ENCODE measurements at regions not wholly inside any gene's neighbourhood (a gene's known extent, or its start where the extent isn't known, plus 50 kb on each side); places are given as distances from the start of the nearest gene placed in this dataset.

GRCh38 chr3:110567029-110567428 is 504.6 kb upstream of the NECTIN3 start:
- DNase-seq (ENCODE audit: low spot score): no peak
- no peak for TF ChIP-seq CTCF (IDR thresholded peaks at IDR 0.05)
- Histone ChIP-seq H3K27ac (no peak overlapping the region), H3K4me3 (no peak overlapping the region)

GRCh38 chr3:110568246-110568645 is 503.4 kb upstream of the NECTIN3 start:
- DNase-seq (ENCODE audit: low spot score): no peak
- TF ChIP-seq CTCF (IDR thresholded peaks at IDR 0.05): no peak
- Histone ChIP-seq H3K27ac (no peak overlapping the region), H3K4me3 (no peak overlapping the region)

- no peak overlapping the region for H3K27ac ChIP-seq
- H3K4me3 ChIP-seq: no peak overlapping the region
- no peak for TF ChIP-seq CTCF (IDR thresholded peaks at IDR 0.05)
- no peak for DNase-seq (ENCODE audit: low spot score)
These were observed 502.5 kb upstream of the NECTIN3 start for GRCh38 chr3:110569073-110569472.

- no peak for DNase-seq (ENCODE audit: low spot score)
These were observed 495.9 kb upstream of the NECTIN3 start for GRCh38 chr3:110575702-110576101.

DNA sequence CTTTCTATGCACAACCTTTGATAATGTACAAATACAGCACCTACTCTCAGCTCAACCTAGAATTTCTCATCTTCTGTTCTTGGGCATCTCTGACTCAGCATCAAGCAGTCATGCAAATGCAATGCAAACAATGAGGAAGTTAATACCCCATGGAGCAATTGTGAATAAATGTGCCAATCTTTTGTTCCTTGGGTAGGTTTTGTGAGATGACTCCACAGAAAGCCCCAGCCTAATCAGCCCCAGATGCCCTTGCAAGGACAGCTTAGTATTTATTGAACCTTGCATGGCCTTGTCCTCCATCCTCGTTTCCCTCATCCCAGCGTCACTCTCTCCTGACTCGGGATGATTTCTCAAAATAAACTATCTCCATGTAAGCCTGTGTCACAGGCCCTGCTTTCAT is 494.7 kb upstream of the NECTIN3 start:
- no peak for DNase-seq (ENCODE audit: low spot score)
- H3K27ac ChIP-seq: no peak overlapping the region

More at GRCh38 chr3:110575702-110576101, 495.9 kb upstream of the NECTIN3 start:
- Histone ChIP-seq H3K27ac (no peak overlapping the region), H3K4me3 (no peak overlapping the region)
- no peak for TF ChIP-seq CTCF (IDR thresholded peaks at IDR 0.05)

DNA sequence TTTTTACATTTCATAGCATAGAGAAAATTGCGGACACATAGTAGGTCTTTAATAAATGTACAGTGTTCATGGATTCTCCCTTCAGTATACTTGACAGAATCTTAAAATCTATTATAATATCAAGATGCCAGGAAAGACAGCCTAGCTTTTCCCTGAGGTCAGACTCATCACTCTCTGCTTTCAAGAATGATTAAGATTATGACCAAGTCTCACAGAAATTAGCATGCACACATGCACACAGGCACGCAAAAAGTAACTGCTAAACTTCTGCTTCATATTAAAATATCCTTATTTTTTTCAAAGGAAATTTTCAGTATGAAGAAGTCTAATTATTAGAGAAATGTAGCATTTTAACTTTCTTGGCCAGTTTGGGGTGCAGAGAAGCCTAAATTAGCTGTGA is 493.8 kb upstream of the NECTIN3 start:
- DNase-seq (ENCODE audit: low spot score): no peak
- no peak for TF ChIP-seq CTCF (IDR thresholded peaks at IDR 0.05)
- H3K4me3 ChIP-seq: no peak overlapping the region
- H3K27ac ChIP-seq: no peak overlapping the region

More for the DNA sequence above, 494.7 kb upstream of the NECTIN3 start:
- H3K4me3 ChIP-seq: no peak overlapping the region
- no peak for TF ChIP-seq CTCF (IDR thresholded peaks at IDR 0.05)

DNA sequence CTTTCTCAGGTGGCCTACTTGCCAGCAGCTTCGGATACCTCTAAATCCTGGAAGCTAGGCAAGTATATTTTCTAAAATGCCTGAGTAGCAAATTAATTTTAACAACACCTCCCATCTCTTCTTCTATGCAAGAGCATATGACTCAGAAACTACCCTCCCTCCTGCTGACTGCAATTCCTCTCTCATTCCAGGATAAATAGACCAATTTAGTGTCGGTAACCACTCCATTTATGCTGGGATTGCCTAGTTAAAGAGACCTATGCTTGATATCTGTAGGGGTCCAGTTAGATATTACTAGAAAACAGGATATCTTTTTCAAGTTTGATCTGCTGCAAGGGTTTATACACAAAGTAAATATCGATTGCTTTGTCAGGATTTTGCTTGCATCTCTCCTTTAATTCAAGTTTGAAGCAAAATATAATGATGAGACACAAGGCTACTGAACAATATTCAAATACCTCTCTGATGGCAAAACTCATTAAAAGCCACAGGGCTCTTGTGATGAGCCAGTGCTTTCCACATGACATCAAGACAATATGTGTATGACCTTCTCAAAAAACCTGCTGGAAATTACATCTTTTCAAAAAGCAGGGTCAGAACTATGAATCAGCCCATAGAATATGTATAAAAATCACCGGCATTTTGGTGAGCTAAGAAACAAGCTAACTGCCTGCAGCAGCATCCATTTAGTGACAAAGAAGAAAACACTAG is 491.6 kb upstream of the NECTIN3 start:
- no peak overlapping the region for H3K27ac ChIP-seq
- no peak overlapping the region for H3K4me3 ChIP-seq
- no peak for DNase-seq (ENCODE audit: low spot score)
- TF ChIP-seq CTCF (IDR thresholded peaks at IDR 0.05): no peak
